ENCODE measurements at regions not wholly inside any gene's neighbourhood (a gene's known extent, or its start where the extent isn't known, plus 50 kb on each side); places are given as distances from the start of the nearest gene placed in this dataset.

GRCh38 chr10:44814929-44815328 lies 96.2 kb upstream of the TMEM72 start:
- DNase-seq (ENCODE audit: low read depth, low spot score): no peak

- DNase-seq (ENCODE audit: low read depth, low spot score): no peak
Measured at GRCh38 chr10:44818041-44818649, 93.0 kb upstream of the TMEM72 start.

GRCh38 chr10:44818701-44819127 lies 92.4 kb upstream of the TMEM72 start:
- peak; percentile 62 for DNase-seq (ENCODE audit: low read depth, low spot score)

GRCh38 chr10:44820094-44820493 lies 91.0 kb upstream of the TMEM72 start:
- no peak for DNase-seq (ENCODE audit: low read depth, low spot score)

GRCh38 chr10:44821290-44821689 lies 89.8 kb upstream of the TMEM72 start:
- DNase-seq (ENCODE audit: low read depth, low spot score): no peak

GRCh38 chr10:44822349-44822748 lies 88.8 kb upstream of the TMEM72 start:
- DNase-seq (ENCODE audit: low read depth, low spot score): no peak

- DNase-seq (ENCODE audit: low read depth, low spot score): no peak
Measured at GRCh38 chr10:44822966-44823365, 88.2 kb upstream of the TMEM72 start.

GRCh38 chr10:44824607-44825006 lies 86.5 kb upstream of the TMEM72 start:
- DNase-seq (ENCODE audit: low read depth, low spot score): no peak

GRCh38 chr10:44827431-44828006 lies 83.6 kb upstream of the TMEM72 start:
- DNase-seq (ENCODE audit: low read depth, low spot score): no peak

- DNase-seq (ENCODE audit: low read depth, low spot score): peak; percentile 89
Measured at GRCh38 chr10:44828508-44829142, 82.5 kb upstream of the TMEM72 start.

GRCh38 chr10:44829426-44829825 lies 81.7 kb upstream of the TMEM72 start:
- no peak for DNase-seq (ENCODE audit: low read depth, low spot score)

GRCh38 chr10:44830022-44830421 lies 81.1 kb upstream of the TMEM72 start:
- no peak for DNase-seq (ENCODE audit: low read depth, low spot score)

- DNase-seq (ENCODE audit: low read depth, low spot score): no peak
Measured at GRCh38 chr10:44831581-44831980, 79.6 kb upstream of the TMEM72 start.

GRCh38 chr10:44832595-44833390 lies 78.3 kb upstream of the TMEM72 start:
- no peak for DNase-seq (ENCODE audit: low read depth, low spot score)

- DNase-seq (ENCODE audit: low read depth, low spot score): no peak
Measured at GRCh38 chr10:44834131-44834530, 77.0 kb upstream of the TMEM72 start.

GRCh38 chr10:44835300-44835699 lies 75.8 kb upstream of the TMEM72 start:
- DNase-seq (ENCODE audit: low read depth, low spot score): no peak

GRCh38 chr10:44843484-44843883 lies 67.7 kb upstream of the TMEM72 start:
- DNase-seq (ENCODE audit: low read depth, low spot score): no peak

GRCh38 chr10:44845361-44846175 lies 65.6 kb upstream of the TMEM72 start:
- no peak for DNase-seq (ENCODE audit: low read depth, low spot score)

GRCh38 chr10:44847110-44847509 lies 64.0 kb upstream of the TMEM72 start:
- DNase-seq (ENCODE audit: low read depth, low spot score): no peak

- no peak for DNase-seq (ENCODE audit: low read depth, low spot score)
Measured at GRCh38 chr10:44848211-44848610, 62.9 kb upstream of the TMEM72 start.

GRCh38 chr10:44849936-44850335 lies 61.2 kb upstream of the TMEM72 start:
- no peak for DNase-seq (ENCODE audit: low read depth, low spot score)
